ENCODE measurements at regions not wholly inside any gene's neighbourhood (a gene's known extent, or its start where the extent isn't known, plus 50 kb on each side); places are given as distances from the start of the nearest gene placed in this dataset.

- no peak for DNase-seq (ENCODE audit: low read depth)
Measured at GRCh38 chrX:134717698-134718097, 59.4 kb upstream of the PLAC1 start.

- no peak for DNase-seq (ENCODE audit: low read depth)
Measured at GRCh38 chrX:134716620-134717012, 58.3 kb upstream of the PLAC1 start.

- DNase-seq (ENCODE audit: low read depth), result no peak
Measured at GRCh38 chrX:134715930-134716619, 57.8 kb upstream of the PLAC1 start.

GRCh38 chrX:134714633-134715110 is 56.4 kb upstream of the PLAC1 start:
- DNase-seq (ENCODE audit: low read depth), result no peak

GRCh38 chrX:134713618-134714107 is 55.4 kb upstream of the PLAC1 start:
- no peak for DNase-seq (ENCODE audit: low read depth)

- no peak for DNase-seq (ENCODE audit: low read depth)
Measured at GRCh38 chrX:134712272-134712671, 54.0 kb upstream of the PLAC1 start.

- DNase-seq (ENCODE audit: low read depth), result no peak
Measured at GRCh38 chrX:134711135-134711921, 53.1 kb upstream of the PLAC1 start.
